MG63 (cell line): ENCODE measurements at regions not wholly inside any gene's neighbourhood (a gene's known extent, or its start where the extent isn't known, plus 50 kb on each side); places are given as distances from the start of the nearest gene placed in this dataset.
"Not testable (repeated sequence)": the region's sequence is repeated elsewhere in the genome, so short reads cannot be mapped to it uniquely, and the experiment has no call there.

Experiments used
- DNase-seq: peaks from one replicate; pipeline ENCODE4 v3.0.0-alpha.2; 2020
- H3K27me3 ChIP-seq: fragments of 250-450 bp; sonication (Bioruptor Pico); 2 replicates; pipeline ENCODE4 v1.5.1; 2020; ENCODE audit warnings: mild to moderate bottlenecking, moderate library complexity
- H3K36me3 ChIP-seq: fragments of 250-450 bp; sonication (Bioruptor Pico); 2 replicates; pipeline ENCODE4 v1.5.1; 2020; ENCODE audit warnings: mild to moderate bottlenecking, moderate library complexity
- H3K4me3 ChIP-seq: fragments of 250-450 bp; sonication (Bioruptor Pico); 2 replicates; pipeline ENCODE4 v1.5.1; 2020; ENCODE audit warnings: mild to moderate bottlenecking, moderate library complexity
- H3K9me3 ChIP-seq: fragments of 250-450 bp; sonication (Bioruptor Pico); 2 replicates; pipeline ENCODE4 v1.5.1; 2020; ENCODE audit warnings: mild to moderate bottlenecking, moderate library complexity

GRCh38 chrX:82528525-82528924 lies 979.6 kb upstream of the POU3F4 start:
- H3K9me3 ChIP-seq, result no peaks in the 10 kb centered on the region
- DNase-seq, result no peak
- H3K27me3 ChIP-seq, result no peaks in the 10 kb centered on the region
- no peaks in the 10 kb centered on the region for H3K36me3 ChIP-seq
- no peak overlapping the region for H3K4me3 ChIP-seq

- DNase-seq, result no peak
- Histone ChIP-seq H3K27me3 (no peaks in the 10 kb centered on the region), H3K9me3 (no peaks in the 10 kb centered on the region), H3K4me3 (no peak overlapping the region), H3K36me3 (no peaks in the 10 kb centered on the region)
These were observed 973.9 kb upstream of the POU3F4 start for GRCh38 chrX:82534086-82534597.

GRCh38 chrX:82537205-82537604 lies 970.9 kb upstream of the POU3F4 start:
- not testable (repeated sequence) for H3K27me3 ChIP-seq, H3K36me3 ChIP-seq, DNase-seq, H3K4me3 ChIP-seq, H3K9me3 ChIP-seq

- DNase-seq, result no peak
- H3K9me3 ChIP-seq, result no peaks in the 10 kb centered on the region
- no peaks in the 10 kb centered on the region for H3K36me3 ChIP-seq
- no peaks in the 10 kb centered on the region for H3K27me3 ChIP-seq
- H3K4me3 ChIP-seq, result no peak overlapping the region
These were observed 966.3 kb upstream of the POU3F4 start for GRCh38 chrX:82541822-82542221.

GRCh38 chrX:82552201-82552600 lies 955.9 kb upstream of the POU3F4 start:
- DNase-seq, H3K27me3 ChIP-seq, H3K9me3 ChIP-seq, H3K4me3 ChIP-seq, H3K36me3 ChIP-seq: not testable (repeated sequence)

- Histone ChIP-seq H3K27me3 (no peaks in the 10 kb centered on the region), H3K4me3 (no peak overlapping the region), H3K36me3 (no peaks in the 10 kb centered on the region), H3K9me3 (no peaks in the 10 kb centered on the region)
- no peak for DNase-seq
These were observed 951.5 kb upstream of the POU3F4 start for GRCh38 chrX:82556588-82556987.

GRCh38 chrX:82585868-82586267 lies 922.2 kb upstream of the POU3F4 start:
- Histone ChIP-seq H3K36me3 (no peaks in the 10 kb centered on the region), H3K4me3 (no peak overlapping the region), H3K27me3 (no peaks in the 10 kb centered on the region), H3K9me3 (no peaks in the 10 kb centered on the region)
- DNase-seq, result no peak

- H3K27me3 ChIP-seq, result no peaks in the 10 kb centered on the region
- DNase-seq, result peak; percentile 12
- no peak overlapping the region for H3K4me3 ChIP-seq
- H3K9me3 ChIP-seq, result no peaks in the 10 kb centered on the region
- H3K36me3 ChIP-seq, result no peaks in the 10 kb centered on the region
These were observed 918.7 kb upstream of the POU3F4 start for GRCh38 chrX:82589410-82589809.

- Histone ChIP-seq H3K9me3 (no peaks in the 10 kb centered on the region), H3K27me3 (no peaks in the 10 kb centered on the region), H3K4me3 (no peak overlapping the region), H3K36me3 (no peaks in the 10 kb centered on the region)
- no peak for DNase-seq
These were observed 916.7 kb upstream of the POU3F4 start for GRCh38 chrX:82591421-82591820.

GRCh38 chrX:82626978-82627377 lies 881.1 kb upstream of the POU3F4 start:
- H3K9me3 ChIP-seq, result no peaks in the 10 kb centered on the region
- H3K4me3 ChIP-seq, result no peak overlapping the region
- no peaks in the 10 kb centered on the region for H3K36me3 ChIP-seq
- DNase-seq, result no peak
- H3K27me3 ChIP-seq, result no peaks in the 10 kb centered on the region

- no peaks in the 10 kb centered on the region for H3K36me3 ChIP-seq
- no peak overlapping the region for H3K4me3 ChIP-seq
- DNase-seq, result no peak
- H3K27me3 ChIP-seq, result no peaks in the 10 kb centered on the region
- no peaks in the 10 kb centered on the region for H3K9me3 ChIP-seq
These were observed 880.5 kb upstream of the POU3F4 start for GRCh38 chrX:82627568-82627967.

- no peak overlapping the region for H3K4me3 ChIP-seq
- no peak for DNase-seq
- no peaks in the 10 kb centered on the region for H3K36me3 ChIP-seq
- no peaks in the 10 kb centered on the region for H3K27me3 ChIP-seq
- H3K9me3 ChIP-seq, result no peaks in the 10 kb centered on the region
These were observed 860.0 kb upstream of the POU3F4 start for GRCh38 chrX:82648062-82648461.

GRCh38 chrX:82649645-82650044 lies 858.4 kb upstream of the POU3F4 start:
- no peak overlapping the region for H3K4me3 ChIP-seq
- no peaks in the 10 kb centered on the region for H3K36me3 ChIP-seq
- H3K27me3 ChIP-seq, result no peaks in the 10 kb centered on the region
- no peaks in the 10 kb centered on the region for H3K9me3 ChIP-seq
- DNase-seq, result no peak

GRCh38 chrX:82658492-82658891 lies 849.6 kb upstream of the POU3F4 start:
- no peaks in the 10 kb centered on the region for H3K9me3 ChIP-seq

GRCh38 chrX:82666355-82666754 lies 841.7 kb upstream of the POU3F4 start:
- Histone ChIP-seq H3K36me3 (no peaks in the 10 kb centered on the region), H3K4me3 (no peak overlapping the region), H3K27me3 (no peaks in the 10 kb centered on the region), H3K9me3 (no peaks in the 10 kb centered on the region)
- DNase-seq, result no peak

More at GRCh38 chrX:82658492-82658891, 849.6 kb upstream of the POU3F4 start:
- Histone ChIP-seq H3K4me3 (no peak overlapping the region), H3K27me3 (no peaks in the 10 kb centered on the region), H3K36me3 (no peaks in the 10 kb centered on the region)
- no peak for DNase-seq

GRCh38 chrX:82675104-82675503 lies 833.0 kb upstream of the POU3F4 start:
- Histone ChIP-seq H3K9me3 (no peaks in the 10 kb centered on the region), H3K27me3 (no peaks in the 10 kb centered on the region), H3K36me3 (no peaks in the 10 kb centered on the region), H3K4me3 (no peak overlapping the region)
- DNase-seq, result no peak

- DNase-seq, result no peak
- no peaks in the 10 kb centered on the region for H3K9me3 ChIP-seq
- no peaks in the 10 kb centered on the region for H3K36me3 ChIP-seq
- H3K4me3 ChIP-seq, result no peak overlapping the region
- no peaks in the 10 kb centered on the region for H3K27me3 ChIP-seq
These were observed 831.7 kb upstream of the POU3F4 start for GRCh38 chrX:82676386-82676785.

GRCh38 chrX:82677286-82677685 lies 830.8 kb upstream of the POU3F4 start:
- no peak for DNase-seq
- no peak overlapping the region for H3K4me3 ChIP-seq
- no peaks in the 10 kb centered on the region for H3K27me3 ChIP-seq
- H3K9me3 ChIP-seq, result no peaks in the 10 kb centered on the region
- H3K36me3 ChIP-seq, result no peaks in the 10 kb centered on the region

GRCh38 chrX:82692991-82693390 lies 815.1 kb upstream of the POU3F4 start:
- no peak for DNase-seq
- Histone ChIP-seq H3K27me3 (no peaks in the 10 kb centered on the region), H3K4me3 (no peak overlapping the region), H3K36me3 (no peaks in the 10 kb centered on the region), H3K9me3 (no peaks in the 10 kb centered on the region)
